Head of caudate nucleus (tissue), 42 donors: ENCODE measurements at regions not wholly inside any gene's neighbourhood (a gene's known extent, or its start where the extent isn't known, plus 50 kb on each side); places are given as distances from the start of the nearest gene placed in this dataset.

ENCODE experiments used
- DNase-seq, 42 donors: peaks; one replicate each; pipeline versions ENCODE4 v3.0.0 to v3.0.0-alpha.2; 2020 to 2021; ENCODE audit warnings: mixed read lengths in 7 of 42
- intact Hi-C: fragments of 100-400 bp; cut with DNase I; formaldehyde crosslinking; loops from one replicate; pipeline ENCODE4 v1.15.0; 2022

DNA sequence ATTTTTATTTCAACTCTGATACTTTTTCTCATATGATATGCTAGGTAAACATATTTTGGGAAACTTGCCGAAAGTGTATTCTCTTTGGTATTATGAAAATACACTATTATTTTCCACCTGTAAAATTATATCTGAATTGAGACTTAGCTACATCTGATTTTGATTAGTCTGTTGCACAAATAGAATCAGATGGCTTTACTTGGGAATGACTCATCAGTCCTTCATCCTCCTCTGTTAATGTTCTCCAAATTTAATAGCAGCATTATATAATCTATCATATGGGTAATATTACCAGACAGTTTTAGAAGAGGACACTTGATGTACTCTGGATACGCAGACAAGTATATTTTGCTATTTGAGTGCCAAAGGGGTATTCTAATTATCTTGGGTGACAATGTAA lies 245.3 kb downstream of the CTH start:
- no peak for DNase-seq
- intact Hi-C loops, result no loop called here

DNA sequence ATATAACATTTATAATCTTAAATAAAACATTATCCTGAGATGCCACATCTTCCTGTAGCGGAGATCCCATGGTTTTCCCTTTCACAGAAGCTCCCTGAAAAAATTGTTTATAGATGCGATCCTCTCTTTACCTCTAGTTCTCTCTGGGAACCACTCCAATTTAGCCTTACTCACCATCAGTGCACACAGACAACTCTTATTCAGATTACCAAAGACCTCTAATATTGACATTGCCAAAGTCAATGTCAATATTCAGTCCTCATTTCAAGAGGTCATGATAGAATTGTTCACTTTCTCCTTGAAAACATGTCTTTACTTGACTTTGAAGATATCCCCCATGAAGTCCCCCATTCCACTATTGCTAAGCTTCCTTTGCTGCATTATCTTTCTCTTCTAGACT lies 248.8 kb downstream of the CTH start:
- intact Hi-C loops, result no loop called here
- DNase-seq, result no peak

DNA sequence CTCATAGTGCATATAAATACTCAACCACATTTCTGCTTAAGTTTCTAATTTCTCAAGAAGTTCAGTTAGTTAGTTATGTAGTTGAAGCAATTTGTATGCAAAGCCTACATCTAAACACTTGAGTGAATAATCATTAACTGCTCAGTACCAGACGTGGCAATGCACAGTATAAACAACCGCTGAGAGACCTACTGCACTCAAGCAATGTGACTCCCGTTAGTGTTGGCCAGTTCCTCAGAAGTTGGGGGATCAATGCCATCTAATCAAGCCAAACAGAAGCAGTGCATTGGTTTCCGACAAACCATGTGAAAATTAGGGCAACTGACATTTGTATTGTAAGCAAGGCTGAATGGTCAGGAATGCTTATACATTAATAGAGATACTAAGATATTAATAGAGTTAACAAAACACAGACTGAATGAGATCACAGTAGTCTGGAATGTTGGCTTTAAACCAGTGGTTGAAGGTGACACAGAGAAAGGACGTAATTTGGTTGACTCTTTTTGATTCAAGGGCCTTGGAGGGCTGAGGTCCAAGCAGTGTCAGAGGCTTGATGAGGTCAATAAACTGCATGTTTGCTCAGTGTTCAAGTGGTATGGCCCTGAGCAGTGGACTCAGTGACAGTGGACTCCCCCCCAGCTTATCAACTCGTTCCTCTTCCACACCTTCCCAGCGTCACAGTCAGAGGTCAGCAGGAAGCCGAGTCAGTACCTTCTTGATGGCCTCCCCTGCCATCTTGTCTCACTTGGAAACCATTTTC lies 255.5 kb downstream of the CTH start:
- intact Hi-C loops, result no loop called here
- DNase-seq, result no peak

DNA sequence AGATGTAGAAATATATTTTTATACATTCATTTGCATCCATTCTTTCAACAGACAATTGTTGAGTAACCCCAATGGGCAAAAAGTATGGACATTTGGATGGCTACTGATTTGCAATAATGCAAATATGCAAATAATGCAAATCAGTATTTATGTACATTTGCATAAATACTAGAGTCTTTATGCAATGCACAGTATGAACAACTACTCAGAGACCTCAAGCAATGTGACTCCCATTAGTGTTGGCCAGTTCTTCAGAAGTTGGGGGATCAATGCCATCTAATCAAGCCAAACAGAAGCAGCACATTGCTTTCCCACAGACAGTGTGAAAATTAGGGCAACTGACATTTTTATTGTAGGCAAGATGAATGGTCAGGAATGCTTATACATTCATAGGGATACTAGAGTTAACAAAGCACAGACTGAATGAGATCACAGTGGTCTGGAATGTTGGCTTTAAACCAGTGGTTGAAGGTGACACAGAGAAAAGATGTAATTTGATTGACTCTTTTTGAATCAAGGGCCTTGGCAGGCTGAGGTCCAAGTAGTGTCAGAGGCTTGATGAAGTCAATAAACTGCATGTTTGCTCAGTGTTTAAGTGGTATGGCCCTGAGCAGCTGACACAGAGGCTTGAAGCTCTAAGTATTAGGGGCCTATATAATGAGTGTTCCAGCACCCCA lies 256.6 kb downstream of the CTH start:
- no peak for DNase-seq
- intact Hi-C loops, result no loop called here

DNA sequence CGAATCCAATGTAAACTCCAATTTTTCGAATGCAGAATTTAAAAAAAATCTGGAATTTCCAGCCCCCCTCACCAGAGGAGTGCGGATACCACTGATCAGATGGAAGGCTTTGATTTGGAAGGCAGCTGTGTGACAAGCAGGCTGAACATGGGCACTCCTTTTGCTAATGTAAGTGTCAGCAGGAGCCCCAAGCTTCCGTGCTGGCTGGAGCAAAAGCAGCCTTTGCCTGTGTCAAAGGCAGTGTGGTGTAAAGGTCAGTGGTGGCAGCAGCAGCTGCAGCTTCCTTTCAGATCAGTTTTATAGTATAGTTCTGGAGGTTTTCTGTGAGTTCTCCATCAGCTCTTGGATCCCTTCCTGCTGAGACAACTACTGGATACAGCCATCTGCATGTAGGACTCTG lies 259.9 kb downstream of the CTH start:
- DNase-seq, result no peak
- intact Hi-C loops, result no loop called here

DNA sequence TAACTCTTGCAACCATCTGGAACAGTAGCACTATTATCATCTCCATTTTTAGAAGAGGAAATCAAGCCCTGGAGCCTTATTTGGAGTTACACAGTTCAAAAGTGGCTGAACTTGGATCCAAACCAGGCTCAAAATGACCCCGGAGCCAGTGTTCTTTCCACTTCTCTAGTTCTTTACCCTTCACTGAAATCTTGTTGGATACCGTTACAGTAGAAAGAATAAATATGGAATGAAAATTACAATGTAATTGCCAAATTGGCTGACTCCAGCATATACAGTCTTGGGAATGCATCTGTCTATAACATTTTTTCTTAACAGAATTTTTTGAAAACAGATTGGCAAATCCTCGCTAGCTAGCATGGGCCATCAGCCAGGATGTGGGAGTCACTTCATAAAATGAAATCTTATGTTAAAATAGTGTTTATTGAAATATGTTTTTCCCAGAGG lies 261.4 kb downstream of the CTH start:
- intact Hi-C loops, result no loop called here
- DNase-seq, result no peak

DNA sequence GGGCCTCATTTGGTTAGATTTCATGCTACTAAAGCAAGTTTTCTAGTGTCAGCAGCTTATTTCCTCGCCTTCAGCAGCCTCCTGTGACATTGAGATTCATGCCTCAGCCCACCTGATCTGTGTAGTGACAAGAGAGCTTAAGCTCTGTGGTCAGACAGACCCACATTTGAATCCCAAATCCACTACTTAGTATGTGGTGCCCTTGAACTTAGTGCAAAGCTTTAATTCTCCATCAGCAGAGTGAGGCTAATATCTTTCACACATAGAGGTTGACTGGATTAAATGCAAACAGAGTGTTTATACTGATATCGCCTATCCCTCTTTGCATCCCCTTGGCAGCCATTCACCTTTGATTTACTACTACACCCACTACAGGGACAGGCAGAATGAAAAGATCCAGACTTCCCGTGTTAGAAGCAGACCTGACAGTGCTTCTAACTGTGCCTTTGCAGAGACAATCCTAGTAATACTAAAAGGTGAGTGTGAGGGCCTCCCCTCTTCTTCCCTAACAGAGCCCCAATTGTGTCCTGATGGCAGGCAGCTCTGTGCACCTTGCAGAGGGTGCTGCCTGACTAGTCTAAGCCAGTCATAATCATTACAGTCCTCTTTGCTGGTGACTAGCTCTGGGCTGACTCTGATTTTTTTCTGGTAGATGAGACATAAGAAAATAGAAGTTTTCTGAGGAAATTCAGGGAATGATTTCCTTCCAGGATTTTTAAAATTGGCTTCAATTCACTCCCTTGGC lies 264.0 kb downstream of the CTH start:
- no peak for DNase-seq
- intact Hi-C loops, result no loop called here

DNA sequence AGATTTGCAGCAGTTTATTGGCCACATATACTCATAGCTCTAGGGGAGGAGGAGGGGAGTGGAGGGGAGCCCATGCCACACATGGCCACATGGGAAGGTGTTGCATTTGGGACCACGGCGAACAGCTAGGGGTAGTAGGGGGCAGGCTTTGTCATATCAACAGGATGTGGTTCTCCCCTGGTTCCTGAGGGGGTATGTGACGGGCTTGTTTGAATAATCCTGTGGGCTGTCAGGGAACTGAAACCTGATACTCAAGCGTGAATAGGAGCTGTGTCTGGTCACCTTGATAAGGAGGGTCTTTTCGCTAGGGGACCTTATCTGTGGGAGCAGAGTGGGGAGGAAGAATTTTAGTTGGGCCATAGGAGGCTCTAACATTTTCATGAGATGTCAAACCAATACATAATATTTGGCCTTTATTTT lies 264.7 kb downstream of the CTH start:
- intact Hi-C loops, result no loop called here

DNA sequence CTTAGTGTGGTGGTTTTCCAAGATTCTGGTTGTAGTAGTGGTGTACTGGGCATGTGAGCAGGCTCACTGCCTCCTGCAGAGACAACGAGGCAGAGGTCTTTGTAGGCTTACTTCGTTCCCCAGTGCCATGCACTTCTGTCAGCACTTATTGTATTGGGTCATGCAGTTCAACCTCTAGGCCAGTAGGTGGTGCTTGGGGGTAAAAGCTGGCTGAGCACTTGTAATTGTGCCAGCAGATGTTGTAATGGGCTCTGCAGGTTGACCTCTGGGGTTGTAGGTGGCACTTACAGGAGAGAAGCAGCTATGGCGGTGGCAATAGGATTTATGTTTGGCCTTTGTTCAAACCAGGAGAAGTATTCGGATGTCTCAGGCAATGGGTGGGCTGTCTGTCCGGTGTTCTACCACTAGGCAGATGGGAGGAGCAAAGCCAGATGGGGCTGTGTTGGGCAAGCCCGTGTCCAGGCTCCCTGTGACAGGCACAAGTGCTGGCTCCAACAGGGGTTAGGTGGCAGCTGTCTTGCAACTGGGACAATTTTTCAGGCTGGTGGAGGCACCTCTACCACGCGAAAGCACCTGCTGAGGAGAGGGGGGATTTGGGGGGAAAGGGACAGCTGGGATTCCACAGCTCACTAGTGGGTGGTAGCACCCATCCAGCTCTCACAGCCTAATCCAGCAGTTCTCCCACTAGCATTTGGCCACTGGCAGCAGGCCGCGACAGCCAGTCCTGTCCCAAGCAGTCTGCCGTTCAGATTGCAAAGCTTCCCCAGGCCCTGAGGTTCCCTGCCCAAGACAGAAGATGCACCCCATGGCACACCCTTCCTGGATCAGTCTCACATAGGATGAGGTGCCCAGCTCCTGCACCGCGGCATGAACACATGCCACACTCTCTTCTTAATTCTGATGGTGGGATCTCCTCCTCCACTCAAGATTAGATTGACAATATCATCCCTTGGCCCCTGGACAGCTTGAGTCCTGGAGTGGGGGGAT lies 274.5 kb downstream of the CTH start:
- peak in 38 of 42 donors; percentile 4 to 76 (median 44) for DNase-seq
- intact Hi-C loops, result loop anchor here (10.0 kb wide), 1 partner anchor 359 kb away; the partner anchor contains the start of gene PTGER3

More for the DNA sequence above, 264.7 kb downstream of the CTH start:
- no peak for DNase-seq

DNA sequence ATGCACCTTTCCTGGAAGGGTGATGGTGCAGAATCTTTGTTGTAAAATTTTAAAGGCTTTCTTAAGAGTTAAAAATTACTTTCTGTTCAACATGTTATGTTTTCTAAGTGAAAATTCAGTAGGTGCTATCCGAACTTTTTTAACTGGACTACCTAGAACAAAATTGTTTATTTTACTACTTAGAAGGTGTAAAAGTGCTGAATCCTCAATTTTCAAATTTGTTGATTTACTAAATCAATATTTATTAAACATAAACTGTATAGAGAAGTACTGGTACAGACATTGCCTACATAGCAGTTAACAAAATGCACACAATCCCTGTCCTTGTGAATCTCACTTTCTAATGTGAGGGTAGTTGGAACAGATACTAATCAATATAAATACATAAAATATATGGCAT lies 277.5 kb downstream of the CTH start:
- intact Hi-C loops, result loop anchor here (10.0 kb wide), 1 partner anchor 356 kb away; the partner anchor contains the start of gene PTGER3
- no peak for DNase-seq

DNA sequence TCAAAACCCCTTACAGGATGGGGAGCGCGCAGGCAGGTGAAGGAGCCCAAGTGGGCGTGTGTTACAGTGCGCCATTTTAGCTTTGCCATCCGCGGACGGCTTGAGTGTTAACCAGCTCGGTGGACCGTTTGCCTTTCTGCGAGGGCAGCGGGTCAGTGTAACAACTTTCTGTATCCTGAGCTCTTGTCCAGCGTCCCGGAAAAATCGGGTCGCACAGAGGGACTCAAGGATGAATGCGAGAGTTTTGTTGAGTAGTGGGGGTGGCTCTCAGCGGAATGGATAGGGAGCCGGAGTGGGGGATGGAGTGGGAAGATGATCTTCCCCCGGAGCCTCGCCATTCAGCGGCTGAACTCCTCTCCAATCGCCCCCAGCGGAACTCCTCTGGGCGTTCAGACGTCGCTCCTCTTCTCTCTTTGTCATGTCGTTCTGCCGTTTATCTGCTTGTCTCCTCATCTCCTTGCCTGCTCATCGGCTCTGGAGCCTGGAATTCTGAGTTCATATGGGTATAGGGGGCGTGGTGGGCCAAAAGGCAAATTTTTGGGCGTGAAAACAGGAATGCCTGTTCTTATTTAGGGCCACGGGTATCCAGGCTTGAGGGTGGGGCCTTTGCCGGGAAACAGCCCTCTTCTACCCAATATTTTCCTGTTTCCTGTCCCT lies 295.4 kb downstream of the CTH start:
- DNase-seq, result peak in 2 of 42 donors; percentile 5 to 14
- intact Hi-C loops, result no loop called here

DNA sequence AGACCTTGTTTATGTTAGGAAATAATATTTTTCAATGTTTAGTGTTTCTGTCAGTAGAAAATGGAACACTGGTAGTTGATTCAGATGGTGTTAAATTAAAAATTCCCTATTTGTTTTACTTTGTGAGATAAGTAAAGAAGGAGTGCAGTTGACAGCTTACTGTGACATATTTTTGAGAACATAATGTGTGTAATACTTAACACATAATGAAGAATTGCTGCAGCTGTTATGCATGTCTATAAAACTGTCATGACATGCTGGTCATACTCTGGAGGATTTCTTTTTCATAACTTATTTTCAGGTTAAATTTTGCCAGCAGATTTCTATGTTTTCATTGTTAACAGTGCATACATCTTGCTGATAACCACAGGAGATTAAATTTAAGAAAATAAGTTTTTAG lies 296.1 kb downstream of the CTH start:
- no peak for DNase-seq
- intact Hi-C loops, result no loop called here

DNA sequence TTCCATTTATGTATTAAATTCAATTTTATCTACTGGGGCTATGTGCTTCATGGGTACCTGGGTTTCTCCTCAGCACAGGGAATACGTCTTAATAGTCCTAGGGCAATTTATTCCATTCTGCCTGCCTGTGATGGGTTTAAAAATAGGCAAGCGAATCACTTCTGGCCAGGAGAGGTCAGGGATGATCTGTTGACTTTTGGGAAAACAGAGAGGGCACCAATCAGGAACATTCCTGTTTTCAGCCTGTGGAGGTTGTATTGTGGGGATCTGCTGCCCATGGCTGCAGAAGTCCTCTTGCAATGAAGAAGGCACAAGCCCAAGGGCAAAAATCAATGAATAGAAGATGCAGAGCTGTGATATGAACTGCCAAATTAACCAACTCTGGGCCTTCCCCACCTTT lies 303.1 kb downstream of the CTH start:
- DNase-seq, result no peak
- intact Hi-C loops, result no loop called here

DNA sequence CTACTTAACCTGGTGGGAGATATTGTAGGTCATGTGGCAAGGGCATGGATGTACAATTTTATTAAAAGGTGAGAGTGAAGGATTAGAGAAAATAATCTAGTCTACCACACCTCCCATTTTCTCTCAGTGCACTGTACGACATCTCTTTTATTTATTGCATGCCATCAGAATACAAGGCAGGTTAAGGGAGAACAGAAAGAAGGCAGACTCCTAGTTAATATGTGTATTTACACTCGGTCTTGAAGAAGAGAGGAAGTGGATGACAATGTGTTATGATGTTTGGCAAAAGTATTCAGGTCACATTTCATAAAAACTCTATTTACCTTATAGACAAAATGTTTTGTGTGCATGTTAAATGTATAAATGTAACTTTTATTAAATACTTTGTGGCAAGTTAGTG lies 306.1 kb downstream of the CTH start:
- intact Hi-C loops, result no loop called here
- no peak for DNase-seq

DNA sequence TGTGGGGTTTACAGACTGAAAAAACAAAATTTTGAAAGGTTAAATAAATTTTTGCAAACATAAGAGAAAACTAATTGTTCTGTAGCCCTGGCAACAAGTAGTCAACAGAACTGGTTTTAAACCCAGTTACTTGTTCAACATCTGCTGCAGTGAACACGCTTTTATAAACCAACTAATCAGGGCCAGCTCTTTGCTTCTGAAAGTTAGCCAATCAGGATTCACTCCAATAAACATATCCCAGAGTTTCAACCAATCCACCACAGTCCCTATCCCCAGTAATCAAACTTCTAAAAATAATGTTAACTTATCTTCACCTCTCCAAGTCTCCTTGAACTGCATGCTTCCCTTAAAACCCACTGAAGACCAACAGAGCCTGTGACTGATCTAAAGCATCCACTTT lies 306.6 kb downstream of the CTH start:
- intact Hi-C loops, result no loop called here
- no peak for DNase-seq

DNA sequence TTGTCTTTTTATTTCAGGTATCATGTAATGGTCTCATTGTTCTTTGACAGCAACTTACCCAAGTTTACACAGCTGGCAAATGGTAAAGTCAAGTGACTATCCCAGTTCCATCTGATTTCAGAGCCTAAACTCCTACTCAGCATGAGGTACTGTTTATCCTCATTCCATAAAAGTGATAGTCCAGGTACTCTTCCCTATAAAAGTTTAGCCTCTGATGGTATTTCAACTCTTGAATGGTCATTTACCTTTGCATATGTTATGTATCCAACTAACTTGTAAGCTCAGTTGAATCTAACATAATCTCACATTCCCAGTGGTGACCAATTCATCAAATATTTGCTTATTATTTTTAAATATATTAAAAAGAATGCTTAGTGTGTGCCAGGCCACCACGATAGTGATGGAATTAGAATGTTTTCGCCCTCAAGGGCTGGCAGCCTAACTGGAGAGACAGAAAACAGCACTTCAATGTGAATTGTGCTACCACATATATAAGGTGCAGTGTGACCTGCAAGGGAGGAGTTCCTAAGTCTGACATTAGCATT lies 307.1 kb downstream of the CTH start:
- intact Hi-C loops, result no loop called here
- no peak for DNase-seq

DNA sequence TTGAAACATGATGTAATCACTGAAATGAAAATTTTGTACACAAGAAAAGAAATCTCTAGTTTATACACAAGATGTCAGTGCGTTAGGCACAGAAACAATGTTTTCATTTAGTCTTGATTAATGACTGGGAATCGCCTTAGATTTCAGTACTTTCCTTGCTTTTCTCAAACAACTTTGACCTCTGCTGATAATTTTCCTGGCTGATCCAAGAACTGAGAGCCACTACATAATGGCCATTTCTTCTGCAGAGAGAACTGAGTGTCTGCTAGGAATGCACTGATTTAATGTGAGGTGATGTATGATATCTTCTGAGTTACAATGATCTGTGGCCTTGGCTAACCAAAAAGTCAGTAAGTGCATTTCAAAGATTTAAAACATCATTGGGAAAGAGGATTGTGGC lies 308.1 kb downstream of the CTH start:
- intact Hi-C loops, result no loop called here
- no peak for DNase-seq

DNA sequence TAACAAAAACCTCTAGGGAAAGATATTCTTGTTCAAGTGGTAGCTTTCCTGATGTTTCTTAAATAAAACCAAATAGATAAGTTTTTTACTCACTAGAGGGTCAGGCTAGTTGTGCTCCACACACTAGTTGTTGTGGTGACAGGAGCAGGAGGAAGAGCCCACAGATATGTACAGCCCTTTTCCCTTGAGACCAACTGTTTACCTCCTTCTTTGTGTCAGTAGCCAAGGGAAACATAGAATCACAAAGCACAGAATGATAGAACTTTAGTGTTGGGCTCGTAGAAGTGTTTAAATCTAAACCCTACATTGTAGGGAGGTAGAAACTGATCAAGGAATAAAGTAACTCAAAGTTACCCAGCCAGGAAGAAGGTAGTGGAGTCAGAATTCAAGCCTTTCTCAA lies 309.0 kb downstream of the CTH start:
- intact Hi-C loops, result no loop called here
- no peak for DNase-seq
